ENCODE measurements at regions not wholly inside any gene's neighbourhood (a gene's known extent, or its start where the extent isn't known, plus 50 kb on each side); places are given as distances from the start of the nearest gene placed in this dataset.

DNA sequence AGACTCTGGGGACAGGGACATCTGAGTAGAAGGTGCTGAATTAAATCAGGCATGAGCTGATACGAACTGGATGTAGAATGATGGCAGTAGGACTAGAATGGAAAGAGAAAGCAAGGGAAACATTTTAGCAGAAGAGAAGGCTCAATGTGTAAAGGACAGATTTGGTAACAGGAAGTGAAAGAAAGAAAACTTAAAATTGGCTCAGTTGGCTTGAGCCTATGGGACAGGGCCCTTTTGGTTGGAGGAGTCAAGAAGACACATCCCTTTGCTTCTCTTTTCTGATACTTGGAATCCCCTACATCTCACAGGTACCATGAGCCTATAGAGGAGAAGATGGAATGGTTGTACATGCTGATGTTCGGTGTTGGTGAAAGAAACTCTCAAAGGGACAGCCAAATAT, 300.6 kb upstream of the PLXNA2 start:
- no peak for ATAC-seq (ENCODE audit: low read depth)
- no peak overlapping the region for H3K27ac Mint-ChIP-seq
- H3K36me3 Mint-ChIP-seq = no peaks in the 10 kb centered on the region
- no peaks in the 10 kb centered on the region for H3K9me3 Mint-ChIP-seq
- no peak overlapping the region for H3K4me3 Mint-ChIP-seq
- no peak for DNase-seq
- H3K27me3 Mint-ChIP-seq = peaks cover 6% of the 10 kb centered on the region
- POLR2A ChIA-PET = no interaction called here
- no peaks in the 10 kb centered on the region for H3K4me1 Mint-ChIP-seq

GRCh38 chr1:208551024-208551423, 306.8 kb upstream of the PLXNA2 start:
- peaks cover 3% of the 10 kb centered on the region for H3K27me3 Mint-ChIP-seq
- no peak overlapping the region for H3K27ac Mint-ChIP-seq
- H3K4me3 Mint-ChIP-seq = no peak overlapping the region
- H3K9me3 Mint-ChIP-seq = no peaks in the 10 kb centered on the region
- DNase-seq = no peak
- POLR2A ChIA-PET = no interaction called here
- ATAC-seq (ENCODE audit: low read depth) = no peak
- H3K4me1 Mint-ChIP-seq = no peaks in the 10 kb centered on the region
- no peaks in the 10 kb centered on the region for H3K36me3 Mint-ChIP-seq

DNA sequence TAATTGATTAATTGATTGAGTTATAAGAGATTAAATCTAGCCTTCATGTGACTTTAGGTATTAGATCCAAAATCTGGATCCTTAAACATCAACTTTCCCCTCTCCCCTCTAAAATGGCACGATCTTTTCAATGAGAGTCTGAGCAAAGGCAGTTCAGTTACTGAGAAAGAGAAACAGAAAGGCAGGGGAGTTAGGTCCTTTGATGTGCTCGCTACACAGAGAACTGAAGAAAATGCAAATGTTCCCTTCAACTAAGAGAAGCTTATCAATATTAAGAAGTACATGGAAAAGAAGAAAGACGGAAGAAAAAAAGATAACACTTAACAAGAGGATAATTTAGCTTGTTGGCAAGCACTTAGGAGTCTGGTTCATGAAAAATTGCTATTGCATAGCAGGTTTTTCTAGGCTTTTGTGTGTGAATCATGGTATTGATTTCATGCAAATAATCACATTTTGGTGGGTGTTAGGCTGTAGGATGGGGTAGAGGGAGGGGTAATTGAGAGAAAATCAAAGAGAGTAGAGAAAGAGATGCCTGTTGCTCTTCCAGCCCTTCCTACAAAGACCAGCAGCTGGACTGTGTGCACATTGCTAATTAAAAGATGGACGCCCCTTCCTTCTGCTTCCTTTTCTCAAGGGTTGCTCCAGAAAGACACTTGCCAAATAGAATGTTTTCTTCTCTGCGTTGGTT, 307.6 kb upstream of the PLXNA2 start:
- H3K27ac Mint-ChIP-seq = no peak overlapping the region
- H3K27me3 Mint-ChIP-seq = peaks cover 3% of the 10 kb centered on the region
- no peak overlapping the region for H3K4me3 Mint-ChIP-seq
- H3K9me3 Mint-ChIP-seq = no peaks in the 10 kb centered on the region
- no peaks in the 10 kb centered on the region for H3K36me3 Mint-ChIP-seq
- POLR2A ChIA-PET = no interaction called here
- H3K4me1 Mint-ChIP-seq = no peaks in the 10 kb centered on the region
- ATAC-seq (ENCODE audit: low read depth) = no peak
- no peak for DNase-seq

DNA sequence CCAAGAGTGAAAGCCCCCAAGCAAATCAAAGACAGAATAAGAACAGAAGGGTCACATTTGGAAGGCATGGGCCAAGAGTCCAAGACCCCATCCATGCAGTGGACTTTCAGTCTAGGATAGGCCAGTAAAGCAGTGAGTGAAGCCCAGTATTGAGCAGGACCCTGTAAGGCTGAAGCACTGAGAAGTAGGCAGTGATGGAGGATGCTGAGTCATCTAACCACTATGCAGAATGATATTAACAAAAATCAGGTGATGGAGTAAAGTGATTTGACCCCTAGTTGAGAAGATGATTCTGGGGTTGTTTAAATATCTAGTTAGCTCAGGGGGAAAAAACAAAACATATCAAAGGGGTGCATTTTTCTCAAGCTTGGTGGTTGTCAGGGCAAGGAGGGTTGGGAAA, 308.7 kb upstream of the PLXNA2 start:
- POLR2A ChIA-PET = no interaction called here
- no peak for ATAC-seq (ENCODE audit: low read depth)
- Mint-ChIP-seq H3K36me3 (no peaks in the 10 kb centered on the region), H3K27me3 (peaks cover 3% of the 10 kb centered on the region), H3K4me1 (no peaks in the 10 kb centered on the region), H3K4me3 (no peak overlapping the region), H3K9me3 (no peaks in the 10 kb centered on the region), H3K27ac (no peak overlapping the region)
- no peak for DNase-seq

DNA sequence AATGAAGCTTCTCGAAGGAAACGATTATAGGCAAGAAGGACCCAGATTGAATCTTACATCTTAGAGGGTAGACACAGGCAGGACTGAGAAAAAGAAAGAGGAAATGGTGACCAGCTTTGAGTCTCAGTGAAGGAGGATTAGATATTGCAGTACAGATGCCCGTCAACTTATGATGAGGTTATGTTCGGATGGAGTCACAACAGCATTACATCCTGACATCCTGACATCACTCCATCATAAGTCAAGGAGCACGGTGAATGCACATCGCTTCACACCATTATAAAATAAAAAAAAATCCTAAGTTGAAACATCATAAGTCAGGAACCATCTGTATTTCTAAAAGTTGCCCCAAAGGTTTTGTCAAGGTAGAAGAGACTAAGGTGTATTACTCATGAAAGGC, 312.3 kb upstream of the PLXNA2 start:
- ATAC-seq (ENCODE audit: low read depth) (no peak), DNase-seq (no peak)
- Mint-ChIP-seq H3K36me3 (no peaks in the 10 kb centered on the region), H3K27ac (no peak overlapping the region), H3K27me3 (no peaks in the 10 kb centered on the region), H3K4me3 (no peak overlapping the region), H3K4me1 (no peaks in the 10 kb centered on the region), H3K9me3 (no peaks in the 10 kb centered on the region)
- POLR2A ChIA-PET = no interaction called here

- ATAC-seq (ENCODE audit: low read depth) (no peak), DNase-seq (no peak)
- H3K27ac Mint-ChIP-seq = no peak overlapping the region
- H3K9me3 Mint-ChIP-seq = no peaks in the 10 kb centered on the region
- no peaks in the 10 kb centered on the region for H3K36me3 Mint-ChIP-seq
- H3K4me1 Mint-ChIP-seq = no peaks in the 10 kb centered on the region
- H3K27me3 Mint-ChIP-seq = no peaks in the 10 kb centered on the region
- H3K4me3 Mint-ChIP-seq = no peak overlapping the region
- POLR2A ChIA-PET = no interaction called here
Observed at GRCh38 chr1:208557046-208557722, 313.0 kb upstream of the PLXNA2 start.

GRCh38 chr1:208557723-208558094, 313.5 kb upstream of the PLXNA2 start:
- Mint-ChIP-seq H3K27ac (no peak overlapping the region), H3K4me1 (no peaks in the 10 kb centered on the region), H3K36me3 (no peaks in the 10 kb centered on the region), H3K27me3 (no peaks in the 10 kb centered on the region), H3K4me3 (no peak overlapping the region), H3K9me3 (no peaks in the 10 kb centered on the region)
- ATAC-seq (ENCODE audit: low read depth) (no peak), DNase-seq (no peak)
- POLR2A ChIA-PET = no interaction called here

DNA sequence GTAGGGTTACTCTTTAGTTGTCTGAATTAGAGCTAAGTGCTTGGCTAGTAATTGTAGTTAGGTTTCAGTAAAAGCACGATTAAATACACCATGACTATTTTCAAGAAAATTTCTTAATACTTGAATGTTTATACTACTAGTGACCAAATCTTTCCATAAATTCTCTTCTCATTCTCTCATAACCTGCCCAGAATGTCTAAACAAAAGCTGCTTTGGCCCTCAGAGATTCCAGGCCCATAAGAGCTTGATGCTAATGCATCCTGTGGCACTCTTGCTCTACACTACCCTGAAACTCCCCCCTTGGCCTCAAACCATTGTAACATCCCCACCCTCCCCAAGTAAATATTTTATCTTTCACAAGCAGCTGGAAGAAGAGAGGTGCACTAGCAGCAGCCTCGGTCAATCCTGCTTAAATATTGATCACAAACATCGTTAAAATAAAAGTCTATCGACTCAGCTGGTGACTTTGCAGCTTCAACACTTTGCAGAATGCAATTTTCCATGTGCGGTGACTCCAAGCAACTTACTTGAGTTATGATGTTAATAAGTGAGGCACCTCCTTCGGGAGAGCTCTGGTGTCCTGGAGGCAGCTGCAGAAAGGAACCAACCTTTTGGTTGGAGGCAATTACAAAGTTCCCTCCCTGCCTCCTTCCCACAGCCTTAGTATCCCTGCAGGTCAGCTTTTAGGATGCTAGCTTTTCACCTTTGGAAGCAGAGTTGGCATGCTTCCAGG, 315.6 kb upstream of the PLXNA2 start:
- no peaks in the 10 kb centered on the region for H3K27me3 Mint-ChIP-seq
- ATAC-seq (ENCODE audit: low read depth) (no peak), DNase-seq (no peak)
- POLR2A ChIA-PET = no interaction called here
- no peak overlapping the region for H3K27ac Mint-ChIP-seq
- no peaks in the 10 kb centered on the region for H3K4me1 Mint-ChIP-seq
- H3K36me3 Mint-ChIP-seq = no peaks in the 10 kb centered on the region
- no peaks in the 10 kb centered on the region for H3K9me3 Mint-ChIP-seq
- no peak overlapping the region for H3K4me3 Mint-ChIP-seq

- DNase-seq = no peak
- H3K27me3 Mint-ChIP-seq = no peaks in the 10 kb centered on the region
Observed at GRCh38 chr1:208562151-208562960, 318.2 kb upstream of the PLXNA2 start.

DNA sequence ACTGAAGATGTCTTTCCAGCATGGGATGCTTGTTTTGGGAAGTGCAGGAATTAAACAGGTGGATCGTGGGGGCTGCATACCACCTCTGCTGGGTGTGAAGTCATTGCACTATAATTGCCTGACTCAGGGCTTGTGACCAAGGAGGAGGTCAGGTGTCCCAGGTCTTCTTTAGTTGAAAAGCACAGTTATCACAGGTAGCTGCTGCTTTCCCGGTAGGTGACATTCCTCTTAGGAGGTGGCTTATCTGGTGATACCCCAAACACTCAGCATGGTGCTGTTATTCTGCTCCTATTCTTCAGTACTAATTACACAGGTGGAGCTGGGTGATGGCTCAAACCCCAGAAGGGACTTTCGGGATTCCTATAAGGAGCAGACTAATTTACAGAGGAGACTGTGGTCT, 320.3 kb upstream of the PLXNA2 start:
- POLR2A ChIA-PET = no interaction called here
- Mint-ChIP-seq H3K27me3 (no peaks in the 10 kb centered on the region), H3K27ac (no peak overlapping the region), H3K36me3 (no peaks in the 10 kb centered on the region), H3K4me1 (no peaks in the 10 kb centered on the region), H3K9me3 (no peaks in the 10 kb centered on the region), H3K4me3 (no peak overlapping the region)
- ATAC-seq (ENCODE audit: low read depth) (no peak), DNase-seq (no peak)

More at GRCh38 chr1:208562151-208562960, 318.2 kb upstream of the PLXNA2 start:
- Mint-ChIP-seq H3K27ac (no peak overlapping the region), H3K4me3 (no peak overlapping the region), H3K36me3 (no peaks in the 10 kb centered on the region), H3K9me3 (no peaks in the 10 kb centered on the region), H3K4me1 (no peaks in the 10 kb centered on the region)
- ATAC-seq (ENCODE audit: low read depth) = no peak
- POLR2A ChIA-PET = no interaction called here

DNA sequence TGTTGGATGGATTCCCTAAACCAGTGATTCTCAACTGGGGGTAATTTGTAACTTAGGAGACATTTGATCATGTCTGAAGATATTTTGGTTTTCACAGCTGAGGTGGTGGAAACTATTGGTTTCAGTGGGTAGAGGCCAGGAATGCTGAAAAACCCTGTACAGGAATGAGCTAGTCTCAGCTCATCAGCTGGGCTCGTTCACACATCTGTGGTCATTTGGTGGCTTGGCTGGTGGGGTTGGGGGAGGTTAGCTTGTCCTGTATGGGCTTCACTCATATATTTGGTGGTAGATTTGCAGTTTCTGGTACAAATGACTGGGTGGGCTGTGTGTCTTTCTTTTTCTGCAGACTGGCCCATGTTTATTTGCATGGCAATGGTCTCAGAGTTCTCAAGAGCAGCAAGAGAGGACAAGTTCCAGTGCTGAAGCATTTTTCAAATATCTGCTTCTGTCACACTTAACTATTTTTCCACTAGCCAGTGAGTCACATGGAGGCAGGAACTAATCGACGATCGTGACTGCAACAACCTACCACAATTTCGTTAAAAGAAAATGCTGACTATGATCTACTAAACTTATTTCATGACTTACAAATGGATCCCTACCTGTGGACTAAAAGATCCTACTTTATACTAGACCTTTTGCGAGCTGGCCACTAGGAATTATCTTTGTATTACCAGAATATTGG, 321.7 kb upstream of the PLXNA2 start:
- ATAC-seq (ENCODE audit: low read depth) (no peak), DNase-seq (no peak)
- no peak overlapping the region for H3K4me3 Mint-ChIP-seq
- H3K9me3 Mint-ChIP-seq = no peaks in the 10 kb centered on the region
- H3K4me1 Mint-ChIP-seq = no peaks in the 10 kb centered on the region
- H3K36me3 Mint-ChIP-seq = no peaks in the 10 kb centered on the region
- H3K27ac Mint-ChIP-seq = no peak overlapping the region
- POLR2A ChIA-PET = no interaction called here
- no peaks in the 10 kb centered on the region for H3K27me3 Mint-ChIP-seq

GRCh38 chr1:208569181-208569580, 325.0 kb upstream of the PLXNA2 start:
- Mint-ChIP-seq H3K4me1 (no peaks in the 10 kb centered on the region), H3K4me3 (no peak overlapping the region)

GRCh38 chr1:208570362-208570761, 326.2 kb upstream of the PLXNA2 start:
- H3K36me3 Mint-ChIP-seq = no peaks in the 10 kb centered on the region
- no peak overlapping the region for H3K4me3 Mint-ChIP-seq
- POLR2A ChIA-PET = no interaction called here
- no peaks in the 10 kb centered on the region for H3K4me1 Mint-ChIP-seq
- H3K27me3 Mint-ChIP-seq = peaks cover 3% of the 10 kb centered on the region
- DNase-seq (no peak), ATAC-seq (ENCODE audit: low read depth) (no peak)
- no peaks in the 10 kb centered on the region for H3K9me3 Mint-ChIP-seq
- H3K27ac Mint-ChIP-seq = no peak overlapping the region

More at GRCh38 chr1:208569181-208569580, 325.0 kb upstream of the PLXNA2 start:
- POLR2A ChIA-PET = no interaction called here
- Mint-ChIP-seq H3K27me3 (peaks cover 3% of the 10 kb centered on the region), H3K9me3 (no peaks in the 10 kb centered on the region), H3K36me3 (no peaks in the 10 kb centered on the region), H3K27ac (no peak overlapping the region)
- no peak for ATAC-seq (ENCODE audit: low read depth)
- DNase-seq = no peak

Measured in activated naive CD8-positive, alpha-beta T cell treated with anti-CD3 and anti-CD28 coated beads, Interleukin-2, amount 10 ng/mL, durations not matched to agents 7 days and 5 days (primary cell).